Stimulated activated CD4-positive, alpha-beta T cell treated with anti-CD3 and anti-CD28 coated beads, Interleukin-2, amount 100 ng/mL, for 24 hours (primary cell): ENCODE measurements at regions not wholly inside any gene's neighbourhood (a gene's known extent, or its start where the extent isn't known, plus 50 kb on each side); places are given as distances from the start of the nearest gene placed in this dataset.
"Not testable (repeated sequence)": the region's sequence is repeated elsewhere in the genome, so short reads cannot be mapped to it uniquely, and the experiment has no call there.

Experiments
- DNase-seq, 2 donors: peaks; one replicate each; pipeline ENCODE4 v3.0.0-alpha.2; 2020

- no peak for DNase-seq
Measured at GRCh38 chr3:81816473-81817250, 55.2 kb upstream of the GBE1 start.

GRCh38 chr3:81812098-81812497 is 50.7 kb upstream of the GBE1 start:
- DNase-seq: not testable (repeated sequence)
